ENCODE measurements at regions not wholly inside any gene's neighbourhood (a gene's known extent, or its start where the extent isn't known, plus 50 kb on each side); places are given as distances from the start of the nearest gene placed in this dataset.
"Not testable (repeated sequence)": the region's sequence is repeated elsewhere in the genome, so short reads cannot be mapped to it uniquely, and the experiment has no call there.

DNA sequence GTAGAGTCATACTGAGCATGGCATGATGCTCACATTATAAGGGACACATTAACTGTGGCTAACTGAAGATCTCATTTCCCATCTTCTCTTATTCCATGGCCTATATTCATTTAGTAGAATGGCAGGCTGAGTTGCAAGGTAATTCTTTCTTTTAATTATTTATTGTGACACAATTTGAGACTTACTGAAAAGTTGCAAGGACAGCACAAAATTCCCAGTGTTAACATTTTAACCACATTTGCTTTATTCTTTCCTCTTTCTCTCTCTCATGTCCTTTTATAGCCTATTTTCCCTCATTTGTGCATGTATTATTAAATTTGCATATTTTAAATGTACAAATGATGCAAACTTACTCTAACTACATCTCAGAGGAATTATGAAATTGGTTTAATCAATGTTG, 366.1 kb upstream of the RPS23 start:
- DNase-seq (ENCODE audit: low spot score): no peak

DNA sequence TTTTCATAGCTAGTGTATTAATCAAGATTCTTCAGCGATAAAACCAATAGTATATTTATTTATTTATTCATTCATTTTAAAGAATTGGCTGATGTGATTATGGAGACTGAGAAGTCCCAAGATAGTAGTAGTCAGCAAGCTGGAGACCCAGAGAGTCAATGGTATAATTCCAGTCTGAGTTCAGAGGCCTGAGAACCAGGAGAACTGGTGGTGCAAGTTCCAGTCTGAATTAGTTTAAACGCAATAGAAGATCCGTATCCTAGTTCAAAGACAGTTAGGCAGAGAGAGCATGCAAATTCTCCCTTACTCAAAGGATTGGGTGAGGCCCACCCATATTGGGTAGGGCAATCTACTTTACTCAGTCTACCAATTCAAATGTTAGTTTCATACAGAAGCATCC, 364.2 kb upstream of the RPS23 start:
- no peak for DNase-seq (ENCODE audit: low spot score)

DNA sequence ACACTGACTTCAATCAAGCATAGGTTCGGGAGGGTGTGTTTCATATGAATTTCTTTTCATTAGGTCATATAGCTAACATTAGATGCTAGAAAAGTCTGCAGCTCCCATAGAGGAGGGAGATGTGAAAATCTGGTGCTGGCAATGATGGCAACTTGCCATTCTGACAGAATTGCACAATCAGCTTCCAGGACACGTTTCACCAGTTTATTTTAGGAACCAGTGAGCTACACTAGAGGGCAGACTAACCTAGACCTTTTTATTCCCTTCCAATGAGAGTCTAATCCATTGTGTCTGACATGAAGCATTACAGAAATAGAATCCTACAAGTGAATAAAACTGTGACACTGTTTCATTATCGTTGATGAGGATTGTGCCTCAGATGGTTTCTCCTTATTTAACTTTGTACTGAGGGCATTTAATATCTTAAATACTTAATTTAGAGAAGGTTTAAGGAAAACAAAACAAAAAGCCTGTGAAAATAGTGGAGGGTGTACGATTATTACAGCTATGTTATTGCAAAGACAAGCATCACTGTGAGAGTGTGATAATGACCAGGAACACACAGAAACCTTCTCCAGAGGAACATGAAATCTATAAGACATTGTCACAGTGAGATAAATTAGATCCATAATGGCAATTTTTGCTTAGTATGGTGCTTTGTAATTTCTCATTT, 363.3 kb upstream of the RPS23 start:
- DNase-seq (ENCODE audit: low spot score): peak; percentile 45

DNA sequence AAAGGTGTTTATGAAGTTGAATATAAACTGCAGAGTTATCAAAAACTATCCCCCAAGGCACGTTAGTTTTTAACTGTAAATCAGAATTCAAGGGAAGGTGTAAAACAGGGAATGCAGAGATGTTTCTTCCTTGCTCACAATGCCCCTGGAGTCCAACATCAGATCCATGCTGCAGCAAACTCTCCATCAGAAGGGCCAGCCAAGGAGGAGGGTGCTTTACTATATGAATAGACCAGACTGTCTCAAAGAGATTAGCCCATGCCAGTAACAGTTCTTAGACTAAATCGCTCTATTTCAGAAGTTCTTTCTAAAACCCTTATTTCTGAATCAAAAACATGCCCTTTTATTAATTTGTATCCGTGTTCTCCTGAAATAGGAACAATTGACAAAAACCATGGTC, 362.8 kb upstream of the RPS23 start:
- DNase-seq (ENCODE audit: low spot score): no peak

DNA sequence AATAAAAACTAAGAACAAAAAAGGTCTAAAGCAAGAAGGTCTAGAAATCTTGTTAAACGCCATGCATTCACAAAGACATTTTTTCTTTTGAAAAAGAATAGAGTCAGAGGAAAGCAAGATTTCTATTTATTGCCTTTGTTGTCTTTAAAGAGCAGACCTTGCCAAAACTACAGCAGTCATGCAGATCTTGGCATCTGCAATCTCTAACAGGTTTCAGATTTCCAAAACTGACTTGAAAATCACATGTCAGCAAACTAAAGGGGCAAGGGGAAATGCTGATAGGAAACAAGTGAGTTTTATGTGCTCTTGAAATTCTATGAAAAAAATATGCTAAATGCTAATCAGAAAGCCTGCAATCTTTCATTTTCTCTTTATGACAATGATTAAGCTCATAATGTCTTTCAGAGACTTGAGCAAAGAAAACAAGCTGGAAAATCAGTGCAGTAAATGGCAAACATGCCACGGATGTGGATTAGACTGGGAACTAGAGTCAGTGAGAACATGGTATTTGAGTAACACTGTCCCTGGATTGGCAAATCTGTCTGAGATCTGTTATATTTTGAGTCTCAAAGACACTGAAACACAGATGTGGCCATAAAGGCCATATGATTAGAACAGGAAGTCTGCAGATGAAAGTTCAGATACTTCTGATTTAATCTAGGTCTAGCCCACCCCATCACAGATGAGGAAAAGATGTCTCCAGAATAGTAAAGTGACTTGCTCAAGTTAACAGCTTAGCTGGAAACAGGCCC, 361.4 kb upstream of the RPS23 start:
- DNase-seq (ENCODE audit: low spot score): no peak

DNA sequence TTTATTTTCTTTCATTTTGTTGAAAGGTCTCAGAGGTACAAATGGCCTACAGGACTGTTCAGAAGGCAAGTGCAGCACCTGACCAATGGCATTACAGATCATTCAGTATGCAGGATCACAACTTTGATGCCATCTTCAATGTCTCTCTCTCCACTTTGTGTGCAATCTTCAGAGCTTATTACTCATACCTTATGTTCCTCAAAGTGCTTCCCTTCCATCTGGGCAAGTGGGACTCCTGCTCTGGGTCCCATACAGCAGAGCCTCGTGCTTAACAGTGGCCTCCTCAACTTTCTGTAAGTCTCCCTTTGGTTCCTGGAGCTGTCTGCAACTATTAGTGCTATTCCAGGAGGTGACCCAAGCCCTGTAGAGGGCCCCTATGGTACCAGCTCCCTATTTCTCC, 358.4 kb upstream of the RPS23 start:
- DNase-seq (ENCODE audit: low spot score): no peak

DNA sequence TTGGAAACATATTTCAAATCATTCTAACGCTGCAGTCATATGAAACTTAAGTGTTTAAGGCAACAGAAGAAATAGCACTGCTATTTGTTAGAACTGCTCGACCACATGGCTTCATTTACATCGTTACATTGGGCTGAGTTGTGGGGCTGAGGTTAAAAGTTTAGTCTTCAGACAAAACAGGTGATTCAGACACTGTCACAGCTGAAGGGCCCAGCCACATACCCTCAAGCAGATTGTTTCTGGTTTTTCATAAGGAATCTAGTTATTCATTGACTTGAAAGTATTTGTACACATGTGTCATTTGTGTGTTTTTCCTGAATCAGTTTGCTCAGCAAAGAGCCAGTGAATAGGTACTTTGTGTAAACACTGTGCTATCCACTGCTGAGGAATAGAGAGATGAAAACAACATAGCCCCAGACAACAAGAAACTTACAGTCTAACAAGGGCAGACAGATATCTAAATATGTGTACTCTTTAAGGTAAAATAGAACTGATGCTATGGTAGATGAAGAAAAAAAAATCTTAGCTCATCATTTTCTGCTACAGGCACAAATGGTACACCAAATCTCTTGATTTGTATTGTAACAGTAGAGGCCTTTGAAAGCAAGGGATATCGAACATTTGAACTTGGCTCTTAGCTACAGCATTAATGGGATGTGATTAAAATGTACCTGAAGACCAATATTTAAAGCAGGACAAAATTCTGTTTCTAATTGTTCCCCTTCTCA, 357.6 kb upstream of the RPS23 start:
- peak; percentile 62 for DNase-seq (ENCODE audit: low spot score)

DNA sequence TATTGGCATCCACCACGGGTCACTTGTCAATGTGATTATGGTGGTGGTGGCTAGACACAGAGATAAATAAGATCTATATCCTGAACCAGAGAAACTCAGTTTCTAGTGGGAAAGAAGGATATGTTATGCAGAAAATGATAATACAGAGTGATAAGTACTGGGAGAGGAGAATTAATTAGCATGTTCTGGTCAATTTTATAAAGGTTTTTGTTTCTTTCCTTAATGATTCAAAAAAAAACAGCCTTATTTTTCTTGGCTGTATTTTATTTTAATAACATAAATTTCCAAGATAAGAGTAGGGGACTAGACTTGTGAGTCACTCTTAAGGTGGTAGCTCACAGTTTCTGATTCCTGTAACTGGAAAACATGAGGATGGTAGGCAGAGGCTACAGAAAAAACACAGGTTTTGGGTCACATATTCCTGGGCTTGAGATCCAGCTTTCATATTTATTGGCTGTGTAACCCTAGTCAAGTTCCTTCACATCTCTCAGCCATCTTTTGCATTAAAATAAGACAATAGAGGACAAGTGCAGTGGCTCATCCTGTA, 350.3 kb upstream of the RPS23 start:
- no peak for DNase-seq (ENCODE audit: low spot score)

DNA sequence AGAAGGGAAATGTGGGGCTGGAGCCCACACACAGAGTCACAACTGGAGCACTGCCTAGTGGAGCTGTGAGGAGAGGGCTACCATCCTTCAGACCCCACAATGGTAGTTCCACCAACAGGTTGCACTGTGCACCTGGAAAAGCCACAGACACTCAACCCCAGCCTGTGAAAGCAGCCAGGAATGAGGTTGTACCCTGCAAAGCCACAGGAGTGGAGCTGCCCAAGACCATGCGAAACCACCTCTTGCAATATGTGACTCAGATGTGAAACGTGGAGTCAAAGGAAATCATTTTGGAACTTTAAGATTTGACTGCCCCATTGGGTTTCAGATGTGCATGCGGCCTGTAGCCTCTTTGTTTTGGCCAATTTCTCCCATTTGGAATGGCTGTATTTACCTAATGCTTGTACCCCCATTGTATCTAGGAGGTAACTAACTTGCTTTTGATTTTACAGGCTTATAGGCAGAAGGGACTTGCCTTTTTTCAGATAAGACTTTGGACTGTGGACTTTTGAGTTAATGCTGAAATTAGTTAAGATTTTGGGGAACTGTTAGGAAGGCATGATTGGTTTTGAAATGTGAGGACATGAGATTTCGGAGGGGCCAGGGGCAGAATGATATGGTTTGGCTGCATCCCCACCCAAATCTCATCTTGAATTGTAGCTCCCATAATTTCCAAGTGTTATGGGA, 348.9 kb upstream of the RPS23 start:
- DNase-seq (ENCODE audit: low spot score): not testable (repeated sequence)

DNA sequence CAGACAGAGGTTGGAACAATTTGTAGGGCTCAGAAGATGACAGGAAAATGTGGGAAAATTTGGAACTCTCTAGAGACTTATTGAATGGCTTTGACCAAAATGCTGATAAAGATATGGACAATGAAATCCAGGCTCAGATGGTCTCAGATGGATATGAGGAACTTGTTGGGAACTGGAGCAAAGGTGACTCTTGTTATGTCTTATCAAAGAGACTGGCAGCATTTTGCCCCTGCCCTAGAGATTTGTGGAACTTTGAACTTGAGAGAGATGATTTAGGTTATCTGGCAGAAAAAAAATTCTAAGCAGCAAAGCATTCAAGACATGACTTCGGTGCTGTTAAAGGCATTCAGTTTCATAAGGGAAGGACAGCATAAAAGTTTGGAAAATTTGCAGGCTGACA, 347.9 kb upstream of the RPS23 start:
- DNase-seq (ENCODE audit: low spot score): not testable (repeated sequence)

DNA sequence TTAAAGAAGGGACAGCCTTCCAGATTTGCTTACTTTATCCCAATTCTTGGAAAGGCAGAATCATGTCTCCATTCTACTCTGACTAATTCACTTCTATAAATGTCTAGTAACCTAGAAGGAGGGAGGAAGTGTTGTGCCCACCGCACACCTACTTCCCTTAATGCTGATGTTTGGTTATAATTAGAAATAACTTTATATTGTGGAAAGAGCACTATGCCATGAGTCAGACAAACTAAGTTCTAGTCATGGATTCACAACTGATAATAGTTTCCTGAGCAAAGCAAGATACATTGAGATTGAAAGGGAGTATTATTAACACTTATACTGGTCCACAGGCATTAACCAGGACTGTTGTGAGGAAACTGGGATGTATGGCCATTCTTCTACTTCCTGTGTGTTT, 345.9 kb upstream of the RPS23 start:
- no peak for DNase-seq (ENCODE audit: low spot score)

DNA sequence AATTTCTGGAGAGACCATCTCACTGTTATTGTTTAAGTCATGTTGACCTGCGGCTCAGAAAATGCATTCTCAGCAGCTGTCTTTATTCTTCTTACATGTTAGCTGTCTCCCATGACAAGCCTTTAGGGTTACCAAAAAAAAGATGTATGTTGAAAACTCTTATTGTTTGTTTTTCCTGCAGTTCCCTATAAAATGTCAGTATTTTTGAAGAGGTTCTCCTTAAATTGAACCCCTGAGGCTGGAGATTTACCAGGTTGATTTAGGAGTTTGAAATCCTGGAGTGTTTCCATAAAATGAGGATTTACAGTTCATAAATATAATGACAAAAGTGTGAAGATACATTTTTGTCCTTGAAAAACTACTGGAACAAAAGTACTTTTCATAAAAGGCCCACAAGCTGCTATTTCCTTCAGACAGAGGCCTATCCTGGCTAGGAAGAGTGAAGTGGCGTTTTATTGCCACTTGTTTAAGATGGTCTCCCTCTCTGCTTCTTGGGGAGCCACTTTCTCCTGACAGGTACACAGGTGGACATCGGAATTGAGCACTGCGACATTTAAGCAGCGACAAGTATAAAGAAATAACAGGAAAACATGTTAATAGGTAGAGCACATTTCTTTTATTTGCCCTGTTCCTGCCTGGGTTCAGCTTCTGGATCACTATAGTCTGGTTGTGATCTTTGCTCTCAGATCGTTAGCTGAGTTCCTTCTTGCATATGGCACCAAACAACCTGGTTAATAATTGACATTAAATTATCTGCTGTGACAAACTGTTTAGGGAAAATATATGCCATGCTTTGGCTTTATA, 344.8 kb upstream of the RPS23 start:
- DNase-seq (ENCODE audit: low spot score): peak; percentile 38

DNA sequence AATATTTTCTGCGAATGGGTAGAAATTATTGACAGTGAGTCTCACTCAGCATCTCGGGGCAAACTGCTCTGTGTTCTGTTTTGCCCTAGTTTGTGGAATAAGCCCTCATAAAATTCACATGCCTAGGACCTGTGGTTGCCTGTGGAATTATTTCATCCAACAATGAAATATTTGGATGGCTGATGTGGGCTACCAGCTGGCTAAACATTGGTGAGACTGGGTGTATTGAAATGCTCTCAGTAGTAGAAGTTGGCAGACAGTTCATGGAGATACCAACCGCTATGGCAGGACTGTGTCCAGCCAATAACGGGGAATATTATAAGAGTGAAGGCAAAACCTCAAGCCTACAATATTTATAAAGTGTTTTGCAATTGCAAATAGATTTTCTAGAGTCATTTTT, 344.1 kb upstream of the RPS23 start:
- DNase-seq (ENCODE audit: low spot score): no peak

DNA sequence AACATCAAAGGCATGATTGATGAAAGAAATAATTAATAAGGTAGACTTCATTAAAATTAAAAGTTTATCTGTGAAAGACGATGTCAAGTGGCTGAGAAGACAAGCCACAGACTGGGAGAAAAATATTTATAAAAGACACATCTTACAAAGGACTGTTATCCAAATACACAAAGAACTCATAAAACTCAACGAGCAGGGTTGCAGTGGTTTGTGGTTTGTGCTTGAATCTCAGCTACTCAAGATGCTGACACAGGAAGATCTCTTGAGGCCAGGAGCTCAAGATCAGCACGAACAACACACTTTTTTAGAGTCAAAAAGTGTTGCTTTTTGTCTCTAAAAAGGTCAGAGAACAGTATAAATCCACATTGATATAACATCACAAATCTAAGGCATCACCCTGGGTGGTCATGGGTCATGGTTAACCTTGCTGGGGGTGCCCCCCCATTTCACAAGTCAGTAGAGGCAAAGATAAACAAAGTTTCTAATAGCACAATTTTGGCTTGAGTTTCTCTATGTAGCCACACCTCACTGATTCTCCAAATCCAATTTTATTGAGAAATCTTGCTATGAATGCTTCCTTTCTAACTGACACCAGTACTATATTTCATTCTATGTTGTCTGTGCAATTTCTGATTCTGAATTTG, 342.9 kb upstream of the RPS23 start:
- no peak for DNase-seq (ENCODE audit: low spot score)

DNA sequence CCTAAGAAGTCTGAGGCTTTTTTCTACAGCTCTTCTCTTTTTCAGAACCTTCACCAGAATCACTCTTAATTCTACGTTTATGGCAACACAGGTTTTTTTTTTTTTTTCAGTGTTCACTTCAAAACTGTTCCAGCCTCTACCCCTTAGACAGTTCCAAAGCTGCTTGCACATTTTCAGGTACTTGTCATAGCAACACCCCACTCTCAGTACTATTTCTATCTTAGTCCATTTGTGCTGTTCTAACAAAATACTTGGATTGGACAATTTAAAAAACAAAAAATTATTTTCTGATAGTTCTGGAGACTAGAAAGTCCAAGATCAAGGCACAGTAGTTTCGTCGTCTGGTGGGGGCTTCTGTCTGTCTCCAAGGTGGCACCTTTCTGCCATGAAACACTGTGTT, 340.9 kb upstream of the RPS23 start:
- no peak for DNase-seq (ENCODE audit: low spot score)

DNA sequence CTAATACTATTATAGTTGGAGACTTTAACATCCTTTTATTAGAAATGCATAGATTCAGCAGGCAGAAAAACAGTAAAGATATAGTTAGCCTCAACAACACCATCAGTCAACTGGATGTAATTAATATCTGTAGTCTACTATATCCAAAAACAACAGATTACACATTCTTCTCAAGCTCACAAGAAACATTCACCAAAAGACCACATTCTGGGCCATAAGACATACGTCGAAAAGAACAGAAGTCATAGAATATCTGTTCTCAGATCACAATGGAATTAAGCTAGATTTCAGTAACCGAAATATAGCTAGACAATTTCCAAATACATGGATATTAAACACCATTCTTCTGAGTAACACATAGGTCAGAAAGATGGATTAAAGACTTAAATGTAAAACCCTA, 336.6 kb upstream of the RPS23 start:
- no peak for DNase-seq (ENCODE audit: low spot score)

DNA sequence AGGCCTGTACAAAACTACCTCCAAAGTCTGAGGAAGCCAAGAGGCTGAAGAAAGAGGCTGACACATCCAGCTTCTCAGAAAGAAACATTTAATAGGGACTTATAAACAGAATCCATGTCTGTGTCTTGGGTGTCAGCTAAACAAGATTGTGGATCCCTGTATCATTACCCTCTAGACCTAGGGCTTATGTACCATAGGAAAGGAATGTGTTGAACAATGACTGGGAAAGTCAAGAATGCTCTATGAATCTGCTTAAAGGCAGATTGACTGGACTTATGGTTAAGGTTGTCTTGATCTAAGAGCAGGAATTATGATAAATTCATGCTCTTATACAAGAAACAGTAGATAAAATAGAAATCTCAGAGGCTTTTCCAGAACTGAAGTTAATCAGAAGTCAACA, 335.7 kb upstream of the RPS23 start:
- DNase-seq (ENCODE audit: low spot score): no peak

DNA sequence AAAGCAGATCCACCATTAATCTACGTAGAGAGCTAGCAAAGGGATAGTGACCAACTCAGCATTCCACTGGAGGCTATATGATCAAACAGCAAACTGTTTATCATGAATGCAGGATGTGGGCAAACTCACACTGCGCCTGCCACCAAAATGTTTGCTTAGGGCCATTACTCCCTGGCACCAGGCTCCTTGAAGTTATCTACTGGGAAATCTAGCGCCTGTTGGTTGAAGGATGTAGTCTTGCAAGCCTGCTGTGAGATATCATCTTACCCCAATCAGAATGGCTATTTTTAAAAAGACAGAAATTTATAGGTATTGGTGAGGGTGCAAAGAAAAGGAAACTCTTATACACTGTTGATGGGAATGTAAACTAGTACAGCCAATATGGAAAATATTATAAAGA, 332.5 kb upstream of the RPS23 start:
- no peak for DNase-seq (ENCODE audit: low spot score)

DNA sequence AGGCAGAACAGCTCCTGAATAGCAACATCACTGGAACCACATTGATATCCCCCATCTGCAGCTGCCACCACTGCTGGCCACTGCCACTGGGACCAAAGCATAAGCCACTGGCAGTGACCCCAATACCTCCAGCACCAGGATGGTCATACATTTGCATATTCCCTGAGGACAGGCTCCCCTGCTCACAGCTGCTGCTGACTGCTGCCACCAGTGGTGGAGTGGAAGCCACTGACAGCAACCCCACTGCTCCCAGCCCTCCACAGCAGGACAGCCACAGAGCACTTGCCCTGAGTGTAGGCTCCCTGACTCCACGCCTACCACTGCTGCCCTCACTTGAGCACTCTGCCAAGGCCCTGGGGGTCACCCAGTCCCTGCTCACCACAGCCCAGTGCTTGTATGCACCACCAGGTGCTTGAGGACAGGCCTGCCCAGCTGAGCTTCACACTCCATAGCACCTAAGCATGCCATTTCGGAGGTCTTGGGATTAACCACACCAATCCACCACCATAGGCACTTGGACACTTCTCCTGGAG, 327.4 kb upstream of the RPS23 start:
- DNase-seq (ENCODE audit: low spot score): no peak

DNA sequence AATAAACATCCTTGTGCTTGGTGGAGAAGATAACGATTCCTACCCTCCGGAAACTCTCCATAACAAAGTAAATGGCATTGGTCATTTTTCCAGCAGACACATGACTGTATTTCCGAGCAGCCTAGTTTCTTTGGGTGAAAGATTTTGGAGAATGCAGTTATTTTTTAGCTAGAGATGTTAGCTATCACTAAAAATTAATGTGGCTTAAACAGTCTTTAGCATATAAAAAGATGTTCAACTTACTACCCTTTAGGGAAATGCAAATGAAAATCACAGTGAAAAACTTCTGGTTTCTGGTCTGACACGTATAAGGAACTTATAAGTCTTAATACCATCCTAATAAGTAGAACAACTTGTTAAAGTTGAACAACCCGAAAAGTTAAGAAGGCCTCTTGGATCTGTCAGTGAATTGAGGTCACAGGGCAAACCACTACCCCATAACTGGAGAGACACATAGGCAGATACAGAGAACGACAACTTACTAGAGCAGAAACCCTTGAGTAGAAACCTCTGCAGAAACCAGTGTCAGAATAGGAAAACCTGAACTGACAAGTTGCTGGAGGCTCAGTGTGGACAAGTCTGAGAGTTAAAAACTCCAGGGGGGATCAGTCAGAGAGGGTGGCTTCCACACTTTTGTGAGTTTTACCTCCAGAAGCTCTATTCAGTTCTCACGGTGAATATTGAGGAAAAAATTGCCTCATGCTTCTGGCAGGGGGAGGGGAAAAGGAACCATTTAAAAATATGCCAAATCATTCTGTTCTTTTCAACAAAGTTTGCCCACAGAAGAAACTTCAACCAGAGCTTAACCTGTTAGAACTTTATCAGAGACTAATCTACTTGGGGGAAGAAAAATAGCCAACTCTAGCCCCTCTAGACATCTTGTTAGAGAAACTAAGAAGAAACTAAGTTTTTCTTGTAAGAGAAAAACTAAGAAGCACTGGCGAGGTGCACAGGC, 325.2 kb upstream of the RPS23 start:
- no peak for DNase-seq (ENCODE audit: low spot score)
